ENCODE measurements at regions not wholly inside any gene's neighbourhood (a gene's known extent, or its start where the extent isn't known, plus 50 kb on each side); places are given as distances from the start of the nearest gene placed in this dataset.

- DNase-seq: no peak
Observed at GRCh38 chr2:2696325-2696724, 365.2 kb upstream of the MYT1L start.

GRCh38 chr2:2694746-2695145 is 363.7 kb upstream of the MYT1L start:
- H3K27me3 Mint-ChIP-seq (ENCODE audit: unreplicated experiment): peaks cover 2% of the 10 kb centered on the region
- H3K36me3 Mint-ChIP-seq (ENCODE audit: unreplicated experiment): no peaks in the 10 kb centered on the region
- peaks cover 15% of the 10 kb centered on the region for H3K4me1 Mint-ChIP-seq (ENCODE audit: low read depth, unreplicated experiment)
- H3K9me3 Mint-ChIP-seq (ENCODE audit: unreplicated experiment): peaks cover 7% of the 10 kb centered on the region
- TF ChIP-seq, protein P1, sequence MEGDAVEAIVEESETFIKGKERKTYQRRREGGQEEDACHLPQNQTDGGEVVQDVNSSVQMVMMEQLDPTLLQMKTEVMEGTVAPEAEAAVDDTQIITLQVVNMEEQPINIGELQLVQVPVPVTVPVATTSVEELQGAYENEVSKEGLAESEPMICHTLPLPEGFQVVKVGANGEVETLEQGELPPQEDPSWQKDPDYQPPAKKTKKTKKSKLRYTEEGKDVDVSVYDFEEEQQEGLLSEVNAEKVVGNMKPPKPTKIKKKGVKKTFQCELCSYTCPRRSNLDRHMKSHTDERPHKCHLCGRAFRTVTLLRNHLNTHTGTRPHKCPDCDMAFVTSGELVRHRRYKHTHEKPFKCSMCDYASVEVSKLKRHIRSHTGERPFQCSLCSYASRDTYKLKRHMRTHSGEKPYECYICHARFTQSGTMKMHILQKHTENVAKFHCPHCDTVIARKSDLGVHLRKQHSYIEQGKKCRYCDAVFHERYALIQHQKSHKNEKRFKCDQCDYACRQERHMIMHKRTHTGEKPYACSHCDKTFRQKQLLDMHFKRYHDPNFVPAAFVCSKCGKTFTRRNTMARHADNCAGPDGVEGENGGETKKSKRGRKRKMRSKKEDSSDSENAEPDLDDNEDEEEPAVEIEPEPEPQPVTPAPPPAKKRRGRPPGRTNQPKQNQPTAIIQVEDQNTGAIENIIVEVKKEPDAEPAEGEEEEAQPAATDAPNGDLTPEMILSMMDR (IDR thresholded peaks at IDR 0.05; ENCODE audit: partially characterized antibody, unreplicated experiment): no peak
- DNase-seq: no peak
- no peak overlapping the region for H3K4me3 Mint-ChIP-seq (ENCODE audit: unreplicated experiment)
- H3K27ac Mint-ChIP-seq (ENCODE audit: unreplicated experiment): peak overlapping the region; percentile 33

More at GRCh38 chr2:2696325-2696724, 365.2 kb upstream of the MYT1L start:
- H3K9me3 Mint-ChIP-seq (ENCODE audit: unreplicated experiment): peaks cover 4% of the 10 kb centered on the region
- H3K27me3 Mint-ChIP-seq (ENCODE audit: unreplicated experiment): peaks cover 2% of the 10 kb centered on the region
- H3K27ac Mint-ChIP-seq (ENCODE audit: unreplicated experiment): no peak overlapping the region
- peaks cover 23% of the 10 kb centered on the region for H3K4me1 Mint-ChIP-seq (ENCODE audit: low read depth, unreplicated experiment)
- H3K4me3 Mint-ChIP-seq (ENCODE audit: unreplicated experiment): no peak overlapping the region
- H3K36me3 Mint-ChIP-seq (ENCODE audit: unreplicated experiment): no peaks in the 10 kb centered on the region
- TF ChIP-seq, protein P1 (IDR thresholded peaks at IDR 0.05; ENCODE audit: partially characterized antibody, unreplicated experiment): no peak

DNA sequence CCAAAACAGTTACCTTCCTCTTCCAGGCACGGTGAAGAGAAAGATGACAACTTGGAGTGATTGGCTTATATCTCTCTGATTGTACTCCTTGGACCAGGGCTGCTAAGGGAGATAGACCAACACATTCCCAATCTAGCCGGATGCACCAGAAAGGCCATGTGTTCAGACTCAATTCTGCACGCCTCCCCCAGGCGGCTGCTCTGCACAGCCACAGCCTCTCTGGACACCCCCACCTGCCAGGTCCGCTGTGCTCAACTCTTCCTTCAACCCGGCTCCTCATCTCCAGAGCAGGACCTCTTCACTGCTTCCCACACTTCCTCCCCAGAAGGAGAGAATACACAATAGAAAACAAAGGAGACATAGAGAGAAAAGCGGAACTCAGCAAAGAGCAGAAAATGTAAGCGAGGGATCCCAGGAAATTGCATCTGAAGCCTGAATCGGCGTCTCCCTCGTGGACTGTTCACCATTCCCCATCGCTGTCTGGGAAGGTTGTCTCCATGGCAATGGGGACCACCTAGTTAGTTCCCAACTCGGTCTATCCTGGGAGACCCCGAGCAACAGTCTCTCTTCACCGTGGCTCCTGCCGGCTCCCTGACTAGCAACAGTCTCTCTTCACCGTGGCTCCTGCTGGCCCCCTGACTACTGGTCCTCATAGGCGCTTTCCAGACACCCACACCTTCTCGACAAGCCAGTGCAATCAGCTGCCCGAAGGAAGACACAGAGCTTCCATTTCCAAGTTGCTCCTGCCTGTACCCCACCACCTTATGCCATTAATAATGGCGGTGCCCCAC is 361.7 kb upstream of the MYT1L start:
- peaks cover 4% of the 10 kb centered on the region for H3K27me3 Mint-ChIP-seq (ENCODE audit: unreplicated experiment)
- H3K4me1 Mint-ChIP-seq (ENCODE audit: low read depth, unreplicated experiment): peaks cover 5% of the 10 kb centered on the region
- H3K27ac Mint-ChIP-seq (ENCODE audit: unreplicated experiment): no peak overlapping the region
- TF ChIP-seq, protein P1 (IDR thresholded peaks at IDR 0.05; ENCODE audit: partially characterized antibody, unreplicated experiment): no peak
- no peak overlapping the region for H3K4me3 Mint-ChIP-seq (ENCODE audit: unreplicated experiment)
- H3K9me3 Mint-ChIP-seq (ENCODE audit: unreplicated experiment): peaks cover 9% of the 10 kb centered on the region
- no peak for DNase-seq
- H3K36me3 Mint-ChIP-seq (ENCODE audit: unreplicated experiment): no peaks in the 10 kb centered on the region

DNA sequence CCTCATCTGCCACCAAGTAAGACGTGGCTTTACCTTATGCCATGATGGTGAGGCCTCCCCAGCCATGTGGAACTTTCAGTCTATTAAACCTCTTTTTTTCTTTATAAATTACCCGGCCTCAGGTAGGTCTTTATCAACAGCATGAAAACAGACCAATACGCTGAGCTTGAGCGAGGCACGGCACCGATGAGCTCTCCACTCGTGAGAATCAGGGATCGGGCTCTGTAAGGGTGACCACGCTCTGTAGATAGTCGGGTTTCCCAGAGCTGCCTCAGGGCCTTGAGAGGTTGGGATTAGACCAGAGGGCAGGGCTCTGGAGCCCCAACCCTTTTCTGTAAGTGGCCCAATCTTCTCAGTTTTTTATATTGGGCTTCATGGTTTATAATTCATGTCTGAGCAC is 360.3 kb upstream of the MYT1L start:
- TF ChIP-seq, protein P1 (IDR thresholded peaks at IDR 0.05; ENCODE audit: partially characterized antibody, unreplicated experiment): no peak
- peaks cover 5% of the 10 kb centered on the region for H3K4me1 Mint-ChIP-seq (ENCODE audit: low read depth, unreplicated experiment)
- DNase-seq: no peak
- H3K27ac Mint-ChIP-seq (ENCODE audit: unreplicated experiment): no peak overlapping the region
- H3K9me3 Mint-ChIP-seq (ENCODE audit: unreplicated experiment): peaks cover 8% of the 10 kb centered on the region
- no peaks in the 10 kb centered on the region for H3K36me3 Mint-ChIP-seq (ENCODE audit: unreplicated experiment)
- H3K4me3 Mint-ChIP-seq (ENCODE audit: unreplicated experiment): no peak overlapping the region
- H3K27me3 Mint-ChIP-seq (ENCODE audit: unreplicated experiment): peaks cover 2% of the 10 kb centered on the region

DNA sequence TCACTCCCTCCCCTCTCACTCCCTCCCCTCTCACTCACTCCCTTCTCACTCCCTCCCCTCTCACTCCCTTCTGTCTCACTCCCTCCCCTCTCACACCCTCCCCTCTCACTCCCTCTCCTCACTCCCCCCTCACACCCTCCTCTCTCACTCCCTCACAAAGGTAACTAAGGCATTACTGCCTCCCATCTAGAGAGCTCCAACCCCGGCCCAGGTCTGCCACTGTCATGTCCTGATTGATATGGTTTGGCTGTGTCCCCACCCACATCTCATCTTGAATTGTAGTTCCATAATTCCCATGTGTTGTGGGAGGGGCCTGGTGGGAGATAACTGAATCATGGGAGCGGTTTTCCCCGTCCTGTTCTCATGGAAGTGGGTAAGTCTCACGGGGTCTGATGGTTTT is 359.9 kb upstream of the MYT1L start:
- H3K27me3 Mint-ChIP-seq (ENCODE audit: unreplicated experiment): peaks cover 2% of the 10 kb centered on the region
- peaks cover 8% of the 10 kb centered on the region for H3K4me1 Mint-ChIP-seq (ENCODE audit: low read depth, unreplicated experiment)
- H3K27ac Mint-ChIP-seq (ENCODE audit: unreplicated experiment): no peak overlapping the region
- H3K4me3 Mint-ChIP-seq (ENCODE audit: unreplicated experiment): no peak overlapping the region
- TF ChIP-seq, protein P1 (IDR thresholded peaks at IDR 0.05; ENCODE audit: partially characterized antibody, unreplicated experiment): no peak
- H3K9me3 Mint-ChIP-seq (ENCODE audit: unreplicated experiment): peaks cover 9% of the 10 kb centered on the region
- H3K36me3 Mint-ChIP-seq (ENCODE audit: unreplicated experiment): no peaks in the 10 kb centered on the region
- no peak for DNase-seq

Measured in glutamatergic neuron (in vitro differentiated cells).